ENCODE measurements at regions not wholly inside any gene's neighbourhood (a gene's known extent, or its start where the extent isn't known, plus 50 kb on each side); places are given as distances from the start of the nearest gene placed in this dataset.

DNA sequence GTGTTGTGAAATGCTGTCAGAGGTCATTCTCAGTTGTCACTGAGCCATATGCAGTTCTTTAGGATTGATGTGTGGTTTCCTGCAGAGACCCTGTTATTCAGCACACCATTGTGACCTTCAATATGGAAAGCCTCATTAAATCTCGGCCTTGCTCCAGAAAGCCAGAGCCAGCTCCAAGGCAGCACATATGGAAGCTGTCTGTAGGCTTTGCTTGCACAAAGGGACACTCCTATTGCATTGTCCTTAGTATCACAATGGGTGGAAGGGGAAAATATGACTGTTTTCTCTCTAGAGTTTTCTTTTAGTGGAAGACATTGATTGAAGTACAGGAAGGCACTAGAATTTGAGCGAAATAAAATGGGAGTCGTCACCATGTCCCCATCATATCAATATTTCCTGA is 179.0 kb downstream of the CEP135 start (continued):
- TF ChIP-seq, protein P1, sequence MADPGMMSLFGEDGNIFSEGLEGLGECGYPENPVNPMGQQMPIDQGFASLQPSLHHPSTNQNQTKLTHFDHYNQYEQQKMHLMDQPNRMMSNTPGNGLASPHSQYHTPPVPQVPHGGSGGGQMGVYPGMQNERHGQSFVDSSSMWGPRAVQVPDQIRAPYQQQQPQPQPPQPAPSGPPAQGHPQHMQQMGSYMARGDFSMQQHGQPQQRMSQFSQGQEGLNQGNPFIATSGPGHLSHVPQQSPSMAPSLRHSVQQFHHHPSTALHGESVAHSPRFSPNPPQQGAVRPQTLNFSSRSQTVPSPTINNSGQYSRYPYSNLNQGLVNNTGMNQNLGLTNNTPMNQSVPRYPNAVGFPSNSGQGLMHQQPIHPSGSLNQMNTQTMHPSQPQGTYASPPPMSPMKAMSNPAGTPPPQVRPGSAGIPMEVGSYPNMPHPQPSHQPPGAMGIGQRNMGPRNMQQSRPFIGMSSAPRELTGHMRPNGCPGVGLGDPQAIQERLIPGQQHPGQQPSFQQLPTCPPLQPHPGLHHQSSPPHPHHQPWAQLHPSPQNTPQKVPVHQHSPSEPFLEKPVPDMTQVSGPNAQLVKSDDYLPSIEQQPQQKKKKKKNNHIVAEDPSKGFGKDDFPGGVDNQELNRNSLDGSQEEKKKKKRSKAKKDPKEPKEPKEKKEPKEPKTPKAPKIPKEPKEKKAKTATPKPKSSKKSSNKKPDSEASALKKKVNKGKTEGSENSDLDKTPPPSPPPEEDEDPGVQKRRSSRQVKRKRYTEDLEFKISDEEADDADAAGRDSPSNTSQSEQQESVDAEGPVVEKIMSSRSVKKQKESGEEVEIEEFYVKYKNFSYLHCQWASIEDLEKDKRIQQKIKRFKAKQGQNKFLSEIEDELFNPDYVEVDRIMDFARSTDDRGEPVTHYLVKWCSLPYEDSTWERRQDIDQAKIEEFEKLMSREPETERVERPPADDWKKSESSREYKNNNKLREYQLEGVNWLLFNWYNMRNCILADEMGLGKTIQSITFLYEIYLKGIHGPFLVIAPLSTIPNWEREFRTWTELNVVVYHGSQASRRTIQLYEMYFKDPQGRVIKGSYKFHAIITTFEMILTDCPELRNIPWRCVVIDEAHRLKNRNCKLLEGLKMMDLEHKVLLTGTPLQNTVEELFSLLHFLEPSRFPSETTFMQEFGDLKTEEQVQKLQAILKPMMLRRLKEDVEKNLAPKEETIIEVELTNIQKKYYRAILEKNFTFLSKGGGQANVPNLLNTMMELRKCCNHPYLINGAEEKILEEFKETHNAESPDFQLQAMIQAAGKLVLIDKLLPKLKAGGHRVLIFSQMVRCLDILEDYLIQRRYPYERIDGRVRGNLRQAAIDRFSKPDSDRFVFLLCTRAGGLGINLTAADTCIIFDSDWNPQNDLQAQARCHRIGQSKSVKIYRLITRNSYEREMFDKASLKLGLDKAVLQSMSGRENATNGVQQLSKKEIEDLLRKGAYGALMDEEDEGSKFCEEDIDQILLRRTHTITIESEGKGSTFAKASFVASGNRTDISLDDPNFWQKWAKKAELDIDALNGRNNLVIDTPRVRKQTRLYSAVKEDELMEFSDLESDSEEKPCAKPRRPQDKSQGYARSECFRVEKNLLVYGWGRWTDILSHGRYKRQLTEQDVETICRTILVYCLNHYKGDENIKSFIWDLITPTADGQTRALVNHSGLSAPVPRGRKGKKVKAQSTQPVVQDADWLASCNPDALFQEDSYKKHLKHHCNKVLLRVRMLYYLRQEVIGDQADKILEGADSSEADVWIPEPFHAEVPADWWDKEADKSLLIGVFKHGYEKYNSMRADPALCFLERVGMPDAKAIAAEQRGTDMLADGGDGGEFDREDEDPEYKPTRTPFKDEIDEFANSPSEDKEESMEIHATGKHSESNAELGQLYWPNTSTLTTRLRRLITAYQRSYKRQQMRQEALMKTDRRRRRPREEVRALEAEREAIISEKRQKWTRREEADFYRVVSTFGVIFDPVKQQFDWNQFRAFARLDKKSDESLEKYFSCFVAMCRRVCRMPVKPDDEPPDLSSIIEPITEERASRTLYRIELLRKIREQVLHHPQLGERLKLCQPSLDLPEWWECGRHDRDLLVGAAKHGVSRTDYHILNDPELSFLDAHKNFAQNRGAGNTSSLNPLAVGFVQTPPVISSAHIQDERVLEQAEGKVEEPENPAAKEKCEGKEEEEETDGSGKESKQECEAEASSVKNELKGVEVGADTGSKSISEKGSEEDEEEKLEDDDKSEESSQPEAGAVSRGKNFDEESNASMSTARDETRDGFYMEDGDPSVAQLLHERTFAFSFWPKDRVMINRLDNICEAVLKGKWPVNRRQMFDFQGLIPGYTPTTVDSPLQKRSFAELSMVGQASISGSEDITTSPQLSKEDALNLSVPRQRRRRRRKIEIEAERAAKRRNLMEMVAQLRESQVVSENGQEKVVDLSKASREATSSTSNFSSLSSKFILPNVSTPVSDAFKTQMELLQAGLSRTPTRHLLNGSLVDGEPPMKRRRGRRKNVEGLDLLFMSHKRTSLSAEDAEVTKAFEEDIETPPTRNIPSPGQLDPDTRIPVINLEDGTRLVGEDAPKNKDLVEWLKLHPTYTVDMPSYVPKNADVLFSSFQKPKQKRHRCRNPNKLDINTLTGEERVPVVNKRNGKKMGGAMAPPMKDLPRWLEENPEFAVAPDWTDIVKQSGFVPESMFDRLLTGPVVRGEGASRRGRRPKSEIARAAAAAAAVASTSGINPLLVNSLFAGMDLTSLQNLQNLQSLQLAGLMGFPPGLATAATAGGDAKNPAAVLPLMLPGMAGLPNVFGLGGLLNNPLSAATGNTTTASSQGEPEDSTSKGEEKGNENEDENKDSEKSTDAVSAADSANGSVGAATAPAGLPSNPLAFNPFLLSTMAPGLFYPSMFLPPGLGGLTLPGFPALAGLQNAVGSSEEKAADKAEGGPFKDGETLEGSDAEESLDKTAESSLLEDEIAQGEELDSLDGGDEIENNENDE (IDR thresholded peaks at IDR 0.05; ENCODE audit: insufficient replicate concordance, low read length), result no peak
- no peak for TF ChIP-seq FOSL1 (IDR thresholded peaks at IDR 0.05; ENCODE audit: insufficient read depth, low read depth, low read length)
- no peak for TF ChIP-seq SAP30 (IDR thresholded peaks at IDR 0.05; ENCODE audit: insufficient read depth, insufficient replicate concordance, low read length)
- no peak for TF ChIP-seq CBX8 (IDR thresholded peaks at IDR 0.05; ENCODE audit: borderline replicate concordance, low read depth, low read length)
- TF ChIP-seq KDM1A (IDR thresholded peaks at IDR 0.05; ENCODE audit: borderline replicate concordance, low read length), result no peak
- no peak for TF ChIP-seq TBP (IDR thresholded peaks at IDR 0.05; ENCODE audit: low read depth, low read length)
- TF ChIP-seq TAF1 (IDR thresholded peaks at IDR 0.05; ENCODE audit: low read depth, low read length), result no peak
